Mononuclear cell (primary cell): ENCODE measurements at regions not wholly inside any gene's neighbourhood (a gene's known extent, or its start where the extent isn't known, plus 50 kb on each side); places are given as distances from the start of the nearest gene placed in this dataset.

Source experiments
- H3K27me3 ChIP-seq: 2 replicates; pipeline ENCODE4 v1.6.0; 2011; ENCODE audit warnings: low read length, control low read depth; ENCODE audit not compliant: insufficient read depth
- H3K4me1 ChIP-seq: 2 replicates; pipeline ENCODE4 v1.5.1; 2011; ENCODE audit warnings: mild to moderate bottlenecking, low read length, control low read depth; ENCODE audit not compliant: insufficient read depth
- H3K4me3 ChIP-seq: 2 replicates; pipeline ENCODE4 v1.5.1; 2011; ENCODE audit warnings: mild to moderate bottlenecking, low read length, moderate library complexity
- H3K9me3 ChIP-seq: 2 replicates; pipeline ENCODE4 v1.5.1; 2011; ENCODE audit warnings: low read depth, mild to moderate bottlenecking, control low read depth, low read length

- H3K27me3 ChIP-seq = no peaks in the 10 kb centered on the region
- H3K4me1 ChIP-seq = no peaks in the 10 kb centered on the region
- H3K4me3 ChIP-seq = no peak overlapping the region
- H3K9me3 ChIP-seq = no peaks in the 10 kb centered on the region
Measured at GRCh38 chr6:119630561-119631192, 281.1 kb upstream of the MAN1A1 start.

GRCh38 chr6:119628691-119629594 is 279.4 kb upstream of the MAN1A1 start:
- Histone ChIP-seq H3K9me3 (no peaks in the 10 kb centered on the region), H3K4me3 (no peak overlapping the region), H3K4me1 (no peaks in the 10 kb centered on the region), H3K27me3 (no peaks in the 10 kb centered on the region)

- H3K27me3 ChIP-seq = no peaks in the 10 kb centered on the region
- H3K4me1 ChIP-seq = no peaks in the 10 kb centered on the region
- H3K9me3 ChIP-seq = no peaks in the 10 kb centered on the region
- no peak overlapping the region for H3K4me3 ChIP-seq
Measured at GRCh38 chr6:119627908-119628669, 278.5 kb upstream of the MAN1A1 start.

- no peaks in the 10 kb centered on the region for H3K27me3 ChIP-seq
- no peaks in the 10 kb centered on the region for H3K4me1 ChIP-seq
- no peak overlapping the region for H3K4me3 ChIP-seq
- H3K9me3 ChIP-seq = no peaks in the 10 kb centered on the region
Measured at GRCh38 chr6:119626884-119627619, 277.5 kb upstream of the MAN1A1 start.

GRCh38 chr6:119620846-119621555 is 271.4 kb upstream of the MAN1A1 start:
- H3K4me3 ChIP-seq = no peak overlapping the region

GRCh38 chr6:119614138-119614537 is 264.6 kb upstream of the MAN1A1 start:
- Histone ChIP-seq H3K27me3 (no peaks in the 10 kb centered on the region), H3K4me1 (no peaks in the 10 kb centered on the region), H3K9me3 (no peaks in the 10 kb centered on the region), H3K4me3 (no peak overlapping the region)

More at GRCh38 chr6:119620846-119621555, 271.4 kb upstream of the MAN1A1 start:
- H3K4me1 ChIP-seq = no peaks in the 10 kb centered on the region
- H3K27me3 ChIP-seq = no peaks in the 10 kb centered on the region
- no peaks in the 10 kb centered on the region for H3K9me3 ChIP-seq

- no peaks in the 10 kb centered on the region for H3K9me3 ChIP-seq
- no peaks in the 10 kb centered on the region for H3K4me1 ChIP-seq
- no peaks in the 10 kb centered on the region for H3K27me3 ChIP-seq
- no peak overlapping the region for H3K4me3 ChIP-seq
Measured at GRCh38 chr6:119612911-119613381, 263.4 kb upstream of the MAN1A1 start.

- Histone ChIP-seq H3K9me3 (no peaks in the 10 kb centered on the region), H3K27me3 (no peaks in the 10 kb centered on the region), H3K4me3 (no peak overlapping the region), H3K4me1 (no peaks in the 10 kb centered on the region)
Measured at GRCh38 chr6:119612176-119612891, 262.8 kb upstream of the MAN1A1 start.

GRCh38 chr6:119610754-119611153 is 261.2 kb upstream of the MAN1A1 start:
- no peak overlapping the region for H3K4me3 ChIP-seq
- H3K4me1 ChIP-seq = no peaks in the 10 kb centered on the region
- H3K9me3 ChIP-seq = no peaks in the 10 kb centered on the region
- H3K27me3 ChIP-seq = no peaks in the 10 kb centered on the region

GRCh38 chr6:119610265-119610664 is 260.7 kb upstream of the MAN1A1 start:
- Histone ChIP-seq H3K9me3 (no peaks in the 10 kb centered on the region), H3K4me1 (no peaks in the 10 kb centered on the region), H3K4me3 (no peak overlapping the region), H3K27me3 (no peaks in the 10 kb centered on the region)

GRCh38 chr6:119609865-119610264 is 260.3 kb upstream of the MAN1A1 start:
- Histone ChIP-seq H3K4me3 (no peak overlapping the region), H3K9me3 (no peaks in the 10 kb centered on the region), H3K27me3 (no peaks in the 10 kb centered on the region), H3K4me1 (no peaks in the 10 kb centered on the region)

- Histone ChIP-seq H3K9me3 (no peaks in the 10 kb centered on the region), H3K4me3 (no peak overlapping the region), H3K27me3 (no peaks in the 10 kb centered on the region), H3K4me1 (no peaks in the 10 kb centered on the region)
Measured at GRCh38 chr6:119608994-119609393, 259.4 kb upstream of the MAN1A1 start.

- no peaks in the 10 kb centered on the region for H3K9me3 ChIP-seq
- no peaks in the 10 kb centered on the region for H3K27me3 ChIP-seq
Measured at GRCh38 chr6:119604124-119604523, 254.6 kb upstream of the MAN1A1 start.

More at GRCh38 chr6:119604124-119604523, 254.6 kb upstream of the MAN1A1 start:
- no peaks in the 10 kb centered on the region for H3K4me1 ChIP-seq
- H3K4me3 ChIP-seq = no peak overlapping the region
